ENCODE measurements at regions not wholly inside any gene's neighbourhood (a gene's known extent, or its start where the extent isn't known, plus 50 kb on each side); places are given as distances from the start of the nearest gene placed in this dataset.

DNA sequence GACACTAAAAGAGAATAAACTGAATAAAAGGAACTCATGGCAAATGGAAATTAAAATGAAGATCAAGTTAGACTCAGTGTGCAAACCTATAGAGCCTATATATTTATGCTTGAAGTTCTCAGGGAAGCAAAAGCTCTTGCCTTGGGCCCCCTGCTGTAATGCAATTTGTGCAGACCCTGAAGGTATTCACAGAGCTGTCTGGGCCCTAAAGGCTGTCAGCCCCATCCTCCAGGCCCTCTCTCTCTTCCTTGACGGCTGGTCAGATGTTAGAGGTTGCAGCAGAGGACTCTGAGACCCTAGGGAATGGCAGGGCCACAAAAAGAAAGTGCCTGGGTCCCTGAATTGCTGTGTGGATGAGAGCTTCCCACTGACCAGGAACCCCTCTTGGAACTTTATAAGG, 283.9 kb upstream of the TUT7 start:
- no peak for DNase-seq (ENCODE audit: low read depth)
- H3K4me3 ChIP-seq (ENCODE audit: low read depth, low read length), result no peak overlapping the region
- TF ChIP-seq, protein P1, sequence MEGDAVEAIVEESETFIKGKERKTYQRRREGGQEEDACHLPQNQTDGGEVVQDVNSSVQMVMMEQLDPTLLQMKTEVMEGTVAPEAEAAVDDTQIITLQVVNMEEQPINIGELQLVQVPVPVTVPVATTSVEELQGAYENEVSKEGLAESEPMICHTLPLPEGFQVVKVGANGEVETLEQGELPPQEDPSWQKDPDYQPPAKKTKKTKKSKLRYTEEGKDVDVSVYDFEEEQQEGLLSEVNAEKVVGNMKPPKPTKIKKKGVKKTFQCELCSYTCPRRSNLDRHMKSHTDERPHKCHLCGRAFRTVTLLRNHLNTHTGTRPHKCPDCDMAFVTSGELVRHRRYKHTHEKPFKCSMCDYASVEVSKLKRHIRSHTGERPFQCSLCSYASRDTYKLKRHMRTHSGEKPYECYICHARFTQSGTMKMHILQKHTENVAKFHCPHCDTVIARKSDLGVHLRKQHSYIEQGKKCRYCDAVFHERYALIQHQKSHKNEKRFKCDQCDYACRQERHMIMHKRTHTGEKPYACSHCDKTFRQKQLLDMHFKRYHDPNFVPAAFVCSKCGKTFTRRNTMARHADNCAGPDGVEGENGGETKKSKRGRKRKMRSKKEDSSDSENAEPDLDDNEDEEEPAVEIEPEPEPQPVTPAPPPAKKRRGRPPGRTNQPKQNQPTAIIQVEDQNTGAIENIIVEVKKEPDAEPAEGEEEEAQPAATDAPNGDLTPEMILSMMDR (IDR thresholded peaks at IDR 0.05; ENCODE audit: insufficient read depth, low read depth, low read length), result no peak

DNA sequence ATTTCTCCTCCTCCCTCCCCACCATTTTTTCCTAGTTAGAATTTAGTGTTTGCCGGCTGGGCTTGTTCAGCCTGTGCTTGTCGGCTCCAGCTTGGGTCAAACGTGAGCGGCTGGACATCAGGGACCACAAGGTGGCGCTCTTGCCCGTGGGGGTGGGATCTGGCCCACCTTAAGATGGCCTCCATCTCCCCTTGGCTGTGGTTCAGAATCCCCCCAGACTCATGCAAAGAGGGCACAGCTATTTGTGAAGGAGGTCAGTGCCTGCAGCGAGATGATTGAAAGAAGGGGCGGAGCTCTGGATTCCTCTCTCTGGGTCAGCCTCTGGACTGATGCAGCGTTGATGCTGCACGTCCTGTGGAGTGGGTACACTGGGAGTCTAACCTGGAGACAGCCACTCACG, 283.3 kb upstream of the TUT7 start:
- no peak for DNase-seq (ENCODE audit: low read depth)
- H3K4me3 ChIP-seq (ENCODE audit: low read depth, low read length), result no peak overlapping the region
- TF ChIP-seq, protein P1 (IDR thresholded peaks at IDR 0.05; ENCODE audit: insufficient read depth, low read depth, low read length), result peak; percentile 64

DNA sequence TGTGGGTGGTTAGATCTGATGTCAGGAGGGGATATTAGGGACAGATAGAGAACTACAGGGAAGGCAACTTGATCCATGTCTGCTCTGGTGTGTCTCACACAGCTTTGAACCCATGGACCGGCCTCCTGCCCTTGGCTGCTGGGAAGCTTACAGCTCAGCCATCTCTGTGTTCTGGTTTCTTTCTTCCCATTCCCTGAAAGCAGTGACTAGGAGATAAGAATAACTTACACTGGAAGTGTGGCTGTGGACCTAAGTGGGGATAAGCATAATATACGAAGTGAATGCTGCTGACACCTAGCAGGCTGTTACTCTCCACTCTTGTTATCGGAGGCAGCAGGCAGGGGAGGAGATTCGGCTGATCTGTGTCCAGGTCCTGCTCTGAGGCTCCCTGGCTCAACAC, 282.3 kb upstream of the TUT7 start:
- DNase-seq (ENCODE audit: low read depth), result no peak
- H3K4me3 ChIP-seq (ENCODE audit: low read depth, low read length), result no peak overlapping the region
- TF ChIP-seq, protein P1 (IDR thresholded peaks at IDR 0.05; ENCODE audit: insufficient read depth, low read depth, low read length), result no peak

DNA sequence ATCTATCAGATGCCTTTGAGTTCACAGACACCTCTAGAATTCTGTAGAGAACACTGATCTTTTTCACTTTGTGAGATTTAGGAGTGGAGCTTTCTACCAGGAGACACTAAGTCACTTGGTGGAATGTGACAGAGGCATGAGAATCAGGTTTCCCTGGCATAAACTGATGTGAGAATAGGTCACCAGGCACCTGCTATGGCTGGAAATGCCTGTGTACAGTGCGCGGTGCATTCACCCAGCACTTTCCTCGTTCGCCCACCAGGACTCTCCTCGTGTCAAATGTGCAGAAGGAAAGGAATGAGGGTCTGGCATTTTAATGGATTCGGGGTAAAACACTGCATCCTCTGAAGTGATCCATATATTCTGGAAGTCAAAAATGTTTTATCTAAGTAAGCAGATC, 281.8 kb upstream of the TUT7 start:
- no peak overlapping the region for H3K4me3 ChIP-seq (ENCODE audit: low read depth, low read length)
- no peak for DNase-seq (ENCODE audit: low read depth)
- TF ChIP-seq, protein P1 (IDR thresholded peaks at IDR 0.05; ENCODE audit: insufficient read depth, low read depth, low read length), result no peak

DNA sequence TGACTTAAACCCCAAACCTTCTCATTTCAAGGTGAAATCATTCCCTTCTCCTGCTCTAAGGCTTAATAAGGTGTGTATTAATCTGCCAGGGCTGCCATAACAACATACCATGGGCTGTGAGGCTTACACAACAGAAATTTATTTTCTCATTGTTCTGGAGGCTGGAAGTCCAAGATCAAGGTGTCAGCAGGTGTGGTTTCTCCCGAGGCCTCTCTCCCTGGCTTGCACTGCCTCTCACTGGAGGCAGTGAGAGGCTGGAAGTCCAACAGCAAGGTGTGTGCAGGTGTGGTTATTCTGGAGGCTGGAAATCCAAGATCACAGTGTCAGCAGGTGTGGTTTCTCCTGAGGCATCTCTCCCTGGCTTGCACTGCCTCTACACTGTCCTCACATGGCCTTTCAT, 280.3 kb upstream of the TUT7 start:
- DNase-seq (ENCODE audit: low read depth), result no peak
- H3K4me3 ChIP-seq (ENCODE audit: low read depth, low read length), result no peak overlapping the region
- TF ChIP-seq, protein P1 (IDR thresholded peaks at IDR 0.05; ENCODE audit: insufficient read depth, low read depth, low read length), result no peak

DNA sequence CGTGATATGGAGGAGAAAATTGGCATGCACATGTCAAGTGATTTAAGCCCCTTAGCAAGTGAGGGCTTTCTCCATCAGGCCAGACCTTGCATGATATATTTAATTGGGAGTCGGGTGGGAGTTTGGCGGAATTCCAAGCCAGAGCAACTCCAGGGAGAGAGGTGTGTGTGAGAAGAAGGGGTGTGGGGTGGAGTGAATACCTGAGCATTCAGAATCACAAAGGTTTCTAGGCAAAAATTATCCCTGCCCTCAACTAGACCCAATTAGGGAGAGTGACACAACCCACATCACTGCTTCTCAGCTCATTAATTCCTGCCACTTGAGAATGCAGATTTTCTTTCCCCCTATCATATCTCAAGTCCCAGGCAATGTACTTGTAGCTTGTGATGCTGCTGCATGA, 279.7 kb upstream of the TUT7 start:
- no peak overlapping the region for H3K4me3 ChIP-seq (ENCODE audit: low read depth, low read length)
- TF ChIP-seq, protein P1 (IDR thresholded peaks at IDR 0.05; ENCODE audit: insufficient read depth, low read depth, low read length), result no peak

DNA sequence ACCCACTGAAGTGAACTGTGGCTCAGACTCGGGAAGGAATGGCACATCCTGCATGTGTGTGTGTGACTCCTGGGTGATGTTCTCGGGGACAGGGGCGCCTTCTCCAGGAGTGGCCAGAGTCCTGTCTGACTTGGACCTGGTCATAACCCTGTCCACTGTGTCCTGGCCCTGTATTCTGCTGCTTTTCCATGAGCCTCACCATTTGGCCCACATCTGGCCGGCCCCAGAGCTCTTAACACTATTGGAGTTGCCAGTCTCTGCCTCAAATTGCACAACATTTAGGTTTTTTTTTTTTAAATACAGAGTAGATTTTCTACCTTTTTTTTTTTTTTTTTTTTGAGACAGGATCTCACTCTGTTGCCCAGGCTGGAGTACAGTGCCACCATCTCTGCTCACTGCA, 278.3 kb upstream of the TUT7 start:
- TF ChIP-seq, protein P1 (IDR thresholded peaks at IDR 0.05; ENCODE audit: insufficient read depth, low read depth, low read length), result no peak
- H3K4me3 ChIP-seq (ENCODE audit: low read depth, low read length), result no peak overlapping the region
- DNase-seq (ENCODE audit: low read depth), result no peak

More for the DNA sequence above, 279.7 kb upstream of the TUT7 start:
- no peak for DNase-seq (ENCODE audit: low read depth)

All from fibroblast of villous mesenchyme (primary cell).